Transverse colon (tissue), 3 donors: ENCODE measurements at regions not wholly inside any gene's neighbourhood (a gene's known extent, or its start where the extent isn't known, plus 50 kb on each side); places are given as distances from the start of the nearest gene placed in this dataset.

ENCODE experiments used
- CTCF ChIP-seq, 5 experiments: fragments of 200-600 bp in 3 of 5; fragments of 450-650 bp in 2 of 5; sonication (generic) in 3 of 5; IDR thresholded peaks; 1 replicate in 2 of 5; 2 replicates in 3 of 5; pipeline ENCODE4 v1.5.1; 2016 to 2017; ENCODE audit warnings: antibody characterized with exemption in 5 of 5, inconsistent platforms in 3 of 5, mild to moderate bottlenecking in 2 of 5, moderate library complexity in 1 of 5
- EP300 ChIP-seq: sonication (generic); formaldehyde crosslinking; IDR thresholded peaks from one replicate; pipeline ENCODE4 v1.6.1; 2017; ENCODE audit warnings: antibody characterized with exemption, low read depth
- POLR2A ChIP-seq: fragments of 450-650 bp; IDR thresholded peaks from one replicate; pipeline ENCODE4 v1.6.1; 2016; ENCODE audit warnings: antibody characterized with exemption, mild to moderate bottlenecking, moderate library complexity

DNA sequence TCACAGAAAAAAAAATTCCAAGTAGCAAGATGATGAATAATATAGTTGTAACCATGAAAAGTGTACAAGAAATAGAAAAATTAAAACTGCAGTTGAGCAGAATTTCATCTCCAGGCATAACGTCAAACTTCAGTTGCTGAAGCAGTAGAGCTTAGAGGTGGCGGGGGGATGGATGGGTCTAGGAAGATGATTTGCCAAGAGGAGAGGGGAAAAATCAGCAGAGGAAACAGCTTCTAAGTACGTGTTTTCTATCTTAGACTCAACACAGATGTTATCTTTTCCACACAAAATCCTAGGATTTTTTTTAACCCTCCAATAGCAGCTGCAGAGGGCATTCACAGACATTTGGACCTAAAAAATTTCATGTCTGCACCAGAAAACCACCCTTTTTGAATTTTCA, 136.0 kb downstream of the OPN5 start:
- TF ChIP-seq POLR2A = no peak
- TF ChIP-seq CTCF (IDR thresholded peaks at IDR 0.05) = no peak
- no peak for TF ChIP-seq EP300
